HAP-1 (cell line): ENCODE measurements at regions not wholly inside any gene's neighbourhood (a gene's known extent, or its start where the extent isn't known, plus 50 kb on each side); places are given as distances from the start of the nearest gene placed in this dataset.

Experiments used
- DNase-seq, 2 experiments: peaks; one replicate each; pipeline ENCODE4 v3.0.0-alpha.2; 2016 to 2020; ENCODE audit warnings: low spot score in 2 of 2
- H3K27me3 ChIP-seq: fragments of 250-450 bp; sonication (Bioruptor Pico); 2 replicates; pipeline ENCODE4 v1.5.1; 2020; ENCODE audit warnings: low read depth, mild to moderate bottlenecking, moderate library complexity
- H3K36me3 ChIP-seq: fragments of 250-450 bp; sonication (Bioruptor Pico); replicated peaks from 2 replicates; pipeline ENCODE4 v1.5.1; 2020; ENCODE audit warnings: mild to moderate bottlenecking
- H3K4me1 ChIP-seq: fragments of 250-450 bp; sonication (Bioruptor Pico); 2 replicates; pipeline ENCODE4 v1.5.1; 2020; ENCODE audit warnings: mild to moderate bottlenecking
- H3K4me3 ChIP-seq: fragments of 250-450 bp; sonication (Bioruptor Pico); 2 replicates; pipeline ENCODE4 v1.5.1; 2020; ENCODE audit warnings: mild to moderate bottlenecking, moderate library complexity
- H3K9me3 ChIP-seq: fragments of 250-450 bp; sonication (Bioruptor Pico); 2 replicates; pipeline ENCODE4 v1.5.1; 2020; ENCODE audit warnings: mild to moderate bottlenecking, moderate library complexity
- in situ Hi-C: fragments of 300-500 bp; cut with MboI; formaldehyde crosslinking; loops from 3 replicates; pipeline ENCODE4 v1.14.3; 2020; ENCODE audit warnings: low sequenced_read_pairs, inconsistent platforms, mixed read lengths

DNA sequence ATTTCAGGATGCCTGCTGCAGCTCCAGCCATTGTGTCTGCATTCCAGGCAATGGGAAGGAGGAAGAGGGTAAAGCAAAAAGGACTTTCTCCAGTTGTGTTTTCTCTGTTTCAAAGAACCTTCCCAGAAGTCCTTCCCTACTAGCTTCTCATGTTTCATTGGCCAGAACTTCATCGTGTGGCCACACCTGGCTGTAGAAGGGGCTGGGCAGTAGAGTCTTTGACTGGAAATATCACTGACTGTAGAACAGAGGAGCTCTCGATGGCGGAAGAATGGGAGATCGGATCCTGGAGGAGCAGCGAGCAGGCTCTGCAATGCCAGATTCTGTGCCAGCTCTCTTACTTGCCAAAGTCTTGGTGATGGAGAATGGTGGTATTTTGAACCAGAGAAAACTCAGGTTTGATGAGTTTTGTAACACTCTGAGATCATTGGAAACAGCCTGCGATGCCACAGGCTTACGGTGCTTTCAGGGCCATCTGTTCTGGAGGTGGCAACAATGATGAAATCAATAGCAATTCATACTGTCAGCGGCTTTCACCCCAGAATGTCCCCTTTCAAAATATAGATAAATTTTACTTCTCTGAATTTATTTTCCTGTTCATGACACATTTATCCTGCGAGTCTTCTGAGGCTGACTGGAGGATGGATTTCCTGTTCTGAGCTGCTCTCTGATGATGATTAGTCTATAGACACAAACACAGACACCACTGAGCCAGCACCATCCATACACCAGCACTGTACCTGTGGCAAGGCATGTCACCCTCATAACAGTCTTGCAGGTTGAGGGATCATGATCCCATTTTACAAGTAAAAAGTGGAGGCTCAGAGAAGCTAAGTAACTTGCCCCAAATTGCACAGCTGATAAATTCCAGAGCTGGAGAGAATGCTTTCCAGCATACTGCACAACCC, 204.2 kb downstream of the EMX2 start:
- in situ Hi-C loops, result no loop called here
- H3K4me3 ChIP-seq, result no peak overlapping the region
- no peaks in the 10 kb centered on the region for H3K36me3 ChIP-seq
- no peaks in the 10 kb centered on the region for H3K4me1 ChIP-seq
- H3K27me3 ChIP-seq, result no peaks in the 10 kb centered on the region
- no peaks in the 10 kb centered on the region for H3K9me3 ChIP-seq
- no peak for DNase-seq

DNA sequence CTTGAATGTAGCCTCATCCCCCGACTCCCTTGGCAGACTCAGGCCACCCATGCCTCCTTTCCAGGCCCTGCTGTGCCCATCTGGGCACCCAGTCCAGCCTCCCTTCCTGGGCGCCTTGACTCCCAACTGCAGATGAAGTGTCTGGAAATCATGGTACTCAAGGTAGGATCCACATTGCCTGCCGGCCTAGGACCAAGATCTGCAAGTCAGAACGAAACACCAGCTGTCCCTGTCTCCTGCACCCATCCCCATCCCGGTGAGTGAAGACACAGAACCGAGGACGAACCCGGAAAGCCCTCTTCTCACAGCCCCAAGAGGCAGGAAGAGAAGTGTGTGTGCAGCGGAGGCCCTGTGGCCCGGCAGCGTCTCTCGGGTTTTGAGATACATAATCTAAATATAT, 205.1 kb downstream of the EMX2 start:
- DNase-seq, result no peak
- H3K4me3 ChIP-seq, result no peak overlapping the region
- no peaks in the 10 kb centered on the region for H3K9me3 ChIP-seq
- no peaks in the 10 kb centered on the region for H3K36me3 ChIP-seq
- no peaks in the 10 kb centered on the region for H3K4me1 ChIP-seq
- H3K27me3 ChIP-seq, result no peaks in the 10 kb centered on the region
- in situ Hi-C loops, result no loop called here

- in situ Hi-C loops, result no loop called here
- H3K27me3 ChIP-seq, result no peaks in the 10 kb centered on the region
Measured at GRCh38 chr10:117748058-117748457, 205.5 kb downstream of the EMX2 start.

GRCh38 chr10:117750616-117751015, 208.1 kb downstream of the EMX2 start:
- in situ Hi-C loops, result no loop called here
- Histone ChIP-seq H3K9me3 (no peaks in the 10 kb centered on the region), H3K36me3 (no peaks in the 10 kb centered on the region), H3K4me1 (peaks cover 5% of the 10 kb centered on the region), H3K27me3 (no peaks in the 10 kb centered on the region), H3K4me3 (no peak overlapping the region)
- no peak for DNase-seq

More at GRCh38 chr10:117748058-117748457, 205.5 kb downstream of the EMX2 start:
- Histone ChIP-seq H3K4me3 (no peak overlapping the region), H3K4me1 (no peaks in the 10 kb centered on the region), H3K9me3 (no peaks in the 10 kb centered on the region), H3K36me3 (no peaks in the 10 kb centered on the region)
- no peak for DNase-seq

DNA sequence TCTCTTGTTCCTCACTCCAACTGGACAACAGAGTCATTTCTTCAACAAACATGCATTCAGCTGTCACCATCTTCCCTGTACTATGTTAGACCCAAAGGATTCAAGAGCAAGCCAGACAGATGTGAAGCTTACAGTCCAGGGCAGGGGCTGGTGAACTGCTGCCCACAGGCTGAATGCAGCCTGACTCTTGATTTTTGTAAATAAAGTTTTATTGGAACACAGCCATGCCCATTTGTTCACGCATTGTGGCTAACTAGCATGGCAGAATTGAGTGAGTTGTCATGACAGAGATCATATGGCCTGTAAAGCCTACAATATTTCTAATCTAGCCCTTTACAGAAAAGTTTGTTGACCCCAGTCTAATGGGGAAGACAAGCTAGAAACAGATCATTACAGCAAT, 208.7 kb downstream of the EMX2 start:
- Histone ChIP-seq H3K4me1 (peaks cover 5% of the 10 kb centered on the region), H3K9me3 (no peaks in the 10 kb centered on the region), H3K27me3 (no peaks in the 10 kb centered on the region), H3K4me3 (no peak overlapping the region), H3K36me3 (no peaks in the 10 kb centered on the region)
- in situ Hi-C loops, result no loop called here
- no peak for DNase-seq

- Histone ChIP-seq H3K9me3 (no peaks in the 10 kb centered on the region), H3K4me1 (peaks cover 5% of the 10 kb centered on the region), H3K27me3 (no peaks in the 10 kb centered on the region), H3K4me3 (no peak overlapping the region), H3K36me3 (no peaks in the 10 kb centered on the region)
- no peak for DNase-seq
- in situ Hi-C loops, result no loop called here
Measured at GRCh38 chr10:117752103-117752502, 209.6 kb downstream of the EMX2 start.

DNA sequence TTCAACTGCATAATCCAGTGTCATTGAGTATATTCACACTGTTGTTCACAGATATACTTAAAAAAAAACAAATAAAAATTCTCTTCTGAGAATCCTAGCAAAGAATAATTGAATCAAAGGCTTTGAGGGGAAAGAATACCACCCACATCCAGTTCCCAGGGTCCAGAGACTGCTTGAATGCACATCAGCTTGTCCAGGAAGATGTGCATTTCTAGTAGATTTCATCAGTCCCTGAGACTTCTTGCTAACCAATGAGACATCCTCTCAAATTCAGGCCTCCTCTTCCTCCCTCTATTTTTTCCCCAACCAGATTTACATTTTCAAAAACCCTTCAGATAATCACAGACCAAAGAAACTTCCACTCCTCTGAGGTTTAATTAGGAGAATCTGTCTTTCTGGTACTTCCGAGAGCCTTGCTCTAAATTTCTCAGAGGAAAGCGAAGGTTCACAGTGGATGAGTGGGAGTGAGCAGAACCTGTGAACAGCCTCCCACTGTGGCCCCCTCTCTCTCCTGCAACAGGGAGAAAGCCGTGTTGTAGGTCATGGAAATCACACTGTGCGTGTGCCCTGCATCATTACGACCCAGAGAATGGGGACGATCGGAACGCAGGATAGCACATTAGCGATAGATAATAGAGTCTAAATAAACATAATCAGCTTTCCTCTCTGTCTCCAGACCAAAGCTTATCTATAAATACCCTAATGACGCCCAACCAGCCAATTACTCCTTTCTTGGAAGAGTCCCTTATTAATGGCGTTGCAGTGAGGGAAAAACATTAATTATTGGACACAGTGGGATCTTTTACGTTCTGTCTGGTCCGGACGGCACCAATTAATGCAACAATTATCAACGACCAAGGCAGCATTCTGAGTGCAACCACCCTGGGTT, 212.5 kb downstream of the EMX2 start:
- Histone ChIP-seq H3K9me3 (no peaks in the 10 kb centered on the region), H3K4me3 (no peak overlapping the region), H3K36me3 (no peaks in the 10 kb centered on the region), H3K4me1 (peaks cover 5% of the 10 kb centered on the region), H3K27me3 (no peaks in the 10 kb centered on the region)
- in situ Hi-C loops, result no loop called here
- DNase-seq, result no peak

DNA sequence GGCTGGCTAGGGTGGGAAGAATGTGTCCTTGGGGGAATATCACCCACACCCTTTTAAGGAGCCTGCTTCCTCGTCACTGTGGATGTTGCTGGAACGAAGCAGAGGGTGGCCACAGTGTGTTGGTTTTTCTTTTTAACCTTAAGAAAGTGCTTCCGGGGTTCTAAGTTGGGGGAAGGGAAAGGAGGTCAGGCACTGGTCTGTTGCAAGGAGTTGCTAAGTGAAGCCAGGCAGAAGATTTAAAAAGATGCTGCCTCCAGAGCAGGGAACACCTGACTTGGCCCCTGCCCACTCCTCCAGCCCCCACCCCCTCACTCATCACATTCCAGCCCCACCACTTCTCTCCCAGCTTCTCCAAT, 213.1 kb downstream of the EMX2 start:
- no peaks in the 10 kb centered on the region for H3K36me3 ChIP-seq
- peaks cover 5% of the 10 kb centered on the region for H3K4me1 ChIP-seq
- DNase-seq, result no peak
- no peaks in the 10 kb centered on the region for H3K27me3 ChIP-seq
- no peak overlapping the region for H3K4me3 ChIP-seq
- in situ Hi-C loops, result no loop called here
- no peaks in the 10 kb centered on the region for H3K9me3 ChIP-seq

- in situ Hi-C loops, result no loop called here
- Histone ChIP-seq H3K27me3 (no peaks in the 10 kb centered on the region), H3K9me3 (no peaks in the 10 kb centered on the region), H3K36me3 (no peaks in the 10 kb centered on the region), H3K4me3 (no peak overlapping the region), H3K4me1 (peaks cover 5% of the 10 kb centered on the region)
- no peak for DNase-seq
Measured at GRCh38 chr10:117757086-117757720, 214.7 kb downstream of the EMX2 start.

GRCh38 chr10:117759266-117759665, 216.7 kb downstream of the EMX2 start:
- Histone ChIP-seq H3K27me3 (no peaks in the 10 kb centered on the region), H3K4me3 (no peak overlapping the region), H3K9me3 (no peaks in the 10 kb centered on the region), H3K36me3 (no peaks in the 10 kb centered on the region), H3K4me1 (peaks cover 5% of the 10 kb centered on the region)
- in situ Hi-C loops, result no loop called here
- DNase-seq, result no peak

DNA sequence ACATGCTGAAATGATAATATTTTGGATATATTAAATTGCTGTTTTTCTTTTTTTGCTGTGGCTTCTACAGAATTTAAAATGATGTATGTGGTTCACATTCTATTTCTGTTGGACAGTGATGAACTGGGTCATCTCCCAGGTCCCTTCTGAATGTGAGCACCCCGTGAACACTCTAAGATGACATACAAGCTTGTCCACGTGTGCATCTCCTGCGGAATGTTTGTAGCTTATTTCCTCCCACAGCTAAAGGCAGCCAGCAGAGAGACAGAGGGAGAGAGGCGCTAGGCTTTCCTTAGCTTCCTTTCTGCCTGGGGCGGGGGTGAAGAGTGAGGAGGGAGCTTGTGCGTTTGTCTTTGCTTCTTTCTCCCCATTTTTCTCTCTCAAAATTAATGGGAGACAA, 219.1 kb downstream of the EMX2 start:
- H3K36me3 ChIP-seq, result no peaks in the 10 kb centered on the region
- H3K27me3 ChIP-seq, result peaks cover 4% of the 10 kb centered on the region; the same call in 1 of the 2 replicates
- in situ Hi-C loops, result no loop called here
- no peaks in the 10 kb centered on the region for H3K9me3 ChIP-seq
- no peak for DNase-seq
- no peaks in the 10 kb centered on the region; the same call in 1 of the 2 replicates for H3K4me1 ChIP-seq
- H3K4me3 ChIP-seq, result no peak overlapping the region

GRCh38 chr10:117762126-117762818, 219.7 kb downstream of the EMX2 start:
- no peak for DNase-seq
- Histone ChIP-seq H3K36me3 (no peaks in the 10 kb centered on the region), H3K4me1 (no peaks in the 10 kb centered on the region), H3K9me3 (no peaks in the 10 kb centered on the region), H3K27me3 (peaks cover 4% of the 10 kb centered on the region; the same call in 1 of the 2 replicates), H3K4me3 (no peak overlapping the region)
- in situ Hi-C loops, result no loop called here

GRCh38 chr10:117762819-117763172, 220.2 kb downstream of the EMX2 start:
- DNase-seq, result no peak

More at GRCh38 chr10:117762819-117763172, 220.2 kb downstream of the EMX2 start:
- Histone ChIP-seq H3K4me1 (no peaks in the 10 kb centered on the region), H3K4me3 (no peak overlapping the region), H3K36me3 (no peaks in the 10 kb centered on the region), H3K27me3 (peaks cover 4% of the 10 kb centered on the region; the same call in 1 of the 2 replicates), H3K9me3 (no peaks in the 10 kb centered on the region)
- in situ Hi-C loops, result no loop called here
